ENCODE measurements at regions not wholly inside any gene's neighbourhood (a gene's known extent, or its start where the extent isn't known, plus 50 kb on each side); places are given as distances from the start of the nearest gene placed in this dataset.
"Not testable (repeated sequence)": the region's sequence is repeated elsewhere in the genome, so short reads cannot be mapped to it uniquely, and the experiment has no call there.

DNA sequence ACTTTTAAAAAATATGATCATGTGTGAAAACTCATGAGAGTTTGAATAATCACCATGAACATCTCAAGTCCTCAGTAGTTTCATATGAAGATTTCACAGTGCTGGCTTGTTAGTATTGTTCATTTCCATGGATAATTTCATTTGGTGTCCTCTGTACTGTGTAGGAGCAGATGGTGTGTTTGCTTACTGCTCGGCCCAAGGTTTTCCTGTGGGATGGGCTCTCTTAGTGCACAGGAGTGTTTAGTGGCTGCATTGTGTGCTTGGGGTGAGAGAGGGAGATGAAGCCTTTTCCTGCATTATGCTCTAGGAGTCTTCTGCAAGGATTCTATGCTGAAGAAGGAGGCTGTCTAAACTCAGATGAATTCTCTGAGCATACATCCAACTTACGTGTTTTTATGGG lies 270.6 kb downstream of the SOCS6 start:
- DNase-seq (ENCODE audit: extremely low read depth, low read depth): no peak

DNA sequence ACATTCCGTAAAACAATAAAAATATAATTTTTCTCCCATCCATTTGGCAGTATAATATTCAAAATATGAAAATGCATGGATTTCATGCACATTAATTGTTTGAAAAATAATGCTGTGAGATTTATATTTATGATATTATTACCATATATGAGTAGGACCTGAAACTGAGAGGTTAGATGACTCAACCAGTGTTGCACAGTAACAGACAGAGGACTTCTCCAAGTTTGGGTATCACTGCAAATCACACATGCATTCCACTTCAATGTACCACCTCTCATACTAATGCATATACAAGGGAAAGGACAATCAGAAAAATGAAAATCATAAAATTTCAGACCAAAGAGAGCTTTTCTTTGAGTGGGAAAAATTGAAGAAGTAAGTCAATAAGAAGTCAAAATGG lies 269.5 kb downstream of the SOCS6 start:
- DNase-seq (ENCODE audit: extremely low read depth, low read depth): no peak

DNA sequence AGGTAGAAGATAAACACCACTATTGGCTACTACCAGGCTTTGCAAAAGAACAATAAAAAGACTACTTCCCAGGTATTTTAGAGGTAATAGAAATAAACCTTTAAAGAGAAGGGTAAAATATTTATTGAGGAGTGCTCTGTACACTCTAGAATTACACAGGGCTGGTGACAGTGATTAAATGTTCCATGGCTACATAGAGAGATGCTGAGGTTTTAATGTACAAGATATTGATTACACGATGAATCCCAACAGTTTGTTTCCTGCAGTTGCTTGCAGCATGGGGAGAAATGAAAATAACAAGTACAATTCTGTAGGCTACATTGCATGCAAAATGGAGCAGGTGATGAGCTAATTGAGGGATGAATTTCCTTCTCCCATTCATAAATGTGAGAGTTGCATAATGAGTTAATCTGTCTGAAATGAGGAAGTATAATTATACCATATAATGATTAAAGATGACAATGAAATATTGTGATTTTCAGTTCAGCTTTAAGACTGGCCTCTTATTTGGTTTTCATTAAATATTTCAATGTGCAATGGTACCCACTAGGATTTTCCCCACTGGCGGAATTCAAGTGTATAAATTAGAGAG lies 266.1 kb downstream of the SOCS6 start:
- no peak for DNase-seq (ENCODE audit: extremely low read depth, low read depth)

DNA sequence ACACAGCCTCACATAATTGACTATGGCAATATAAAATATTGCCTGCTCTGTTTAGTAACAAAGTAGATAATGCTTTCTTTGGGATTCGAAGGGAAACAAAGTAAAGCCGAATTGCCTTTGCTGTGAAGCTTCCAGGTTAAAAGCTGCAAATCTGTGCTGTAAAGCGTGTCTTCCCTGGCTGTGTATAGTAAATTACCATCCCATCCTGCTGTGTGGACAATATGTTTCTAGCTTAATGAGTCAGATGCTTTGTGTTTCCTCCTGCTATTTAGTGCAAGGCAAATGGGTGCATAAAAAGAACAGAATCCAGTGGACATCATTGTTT lies 265.1 kb downstream of the SOCS6 start:
- no peak for DNase-seq (ENCODE audit: extremely low read depth, low read depth)

DNA sequence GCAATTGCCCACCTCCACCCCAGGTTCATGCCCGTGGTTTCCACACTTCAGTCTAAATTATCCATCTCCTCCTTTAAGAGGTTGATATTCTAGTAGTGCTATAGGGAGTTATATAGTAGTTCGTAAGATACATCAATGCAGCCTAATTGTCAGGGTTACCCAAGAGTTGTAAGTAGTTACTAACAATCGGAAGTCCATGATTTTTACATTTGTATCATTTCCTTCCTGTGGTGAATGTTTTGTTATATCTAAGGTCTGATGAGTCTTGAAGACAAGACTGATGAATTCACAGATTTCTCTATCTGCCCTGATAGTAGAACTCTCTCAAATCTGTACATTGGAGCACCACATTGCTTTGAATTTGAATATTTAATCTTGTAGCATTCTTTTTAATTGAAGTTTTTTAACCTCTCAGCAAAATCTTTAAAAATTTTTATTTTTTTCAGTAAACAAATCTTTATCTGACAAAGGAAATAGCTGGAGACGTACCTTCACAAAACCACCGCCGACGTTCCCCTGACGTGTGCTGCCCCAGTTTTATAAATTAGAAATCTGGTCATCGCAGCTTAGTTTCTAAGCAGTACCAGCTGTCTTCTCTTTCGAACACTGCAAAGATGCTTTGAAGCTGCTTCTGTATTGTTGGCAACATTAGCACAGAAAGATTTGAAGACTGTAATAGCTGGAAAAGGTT lies 264.5 kb downstream of the SOCS6 start:
- DNase-seq (ENCODE audit: extremely low read depth, low read depth): no peak

DNA sequence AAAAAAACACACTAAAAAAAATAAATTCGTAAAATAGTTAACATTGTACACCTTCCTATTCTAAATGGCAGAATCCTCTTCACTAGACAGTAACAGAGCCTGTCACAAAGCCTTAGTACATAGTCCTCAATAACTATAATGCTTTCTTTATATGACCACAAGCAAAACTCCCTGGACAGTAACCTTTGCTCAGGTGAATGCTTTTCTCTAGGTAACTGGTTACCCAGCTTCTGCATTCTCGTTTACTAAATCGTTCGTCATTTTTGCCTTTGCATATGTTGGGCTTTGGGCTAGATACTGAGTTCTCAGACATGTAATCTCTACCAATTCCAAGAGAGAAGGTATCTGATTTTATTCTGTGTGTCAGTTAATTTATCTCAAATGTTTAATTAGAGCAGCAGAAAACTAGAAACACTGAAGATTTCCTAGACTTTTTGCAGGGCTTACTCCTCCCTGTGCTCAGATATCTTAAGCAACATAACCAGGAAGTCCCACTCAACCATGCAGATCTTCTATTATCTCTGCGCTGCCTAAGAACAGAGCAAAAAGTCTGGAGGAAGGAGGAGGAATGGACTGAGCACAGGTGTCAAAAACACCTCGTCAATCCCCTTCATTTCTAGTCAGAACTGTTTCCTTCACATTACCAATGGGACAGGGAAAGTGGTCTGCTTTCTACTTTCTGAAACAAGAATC lies 247.7 kb downstream of the SOCS6 start:
- no peak for DNase-seq (ENCODE audit: extremely low read depth, low read depth)

DNA sequence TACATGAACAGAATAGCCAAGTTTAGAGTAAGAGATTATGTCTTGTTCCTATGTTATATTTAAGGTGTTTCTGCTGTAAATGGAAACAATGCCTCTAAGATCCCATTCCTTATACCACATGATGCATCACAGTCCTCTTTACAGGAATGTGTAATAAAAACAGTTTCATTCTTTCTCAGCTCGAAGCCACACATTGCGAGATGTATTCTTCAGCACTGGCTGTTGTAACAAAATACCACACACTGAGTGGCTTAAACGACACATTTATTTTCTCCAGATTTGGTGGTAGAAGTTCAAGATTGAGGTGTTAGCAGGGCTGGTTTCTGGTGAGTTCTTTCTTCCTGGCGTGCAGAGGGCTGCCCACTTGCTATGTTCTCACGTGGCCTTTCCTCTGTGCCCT lies 246.2 kb downstream of the SOCS6 start:
- DNase-seq (ENCODE audit: extremely low read depth, low read depth): no peak

DNA sequence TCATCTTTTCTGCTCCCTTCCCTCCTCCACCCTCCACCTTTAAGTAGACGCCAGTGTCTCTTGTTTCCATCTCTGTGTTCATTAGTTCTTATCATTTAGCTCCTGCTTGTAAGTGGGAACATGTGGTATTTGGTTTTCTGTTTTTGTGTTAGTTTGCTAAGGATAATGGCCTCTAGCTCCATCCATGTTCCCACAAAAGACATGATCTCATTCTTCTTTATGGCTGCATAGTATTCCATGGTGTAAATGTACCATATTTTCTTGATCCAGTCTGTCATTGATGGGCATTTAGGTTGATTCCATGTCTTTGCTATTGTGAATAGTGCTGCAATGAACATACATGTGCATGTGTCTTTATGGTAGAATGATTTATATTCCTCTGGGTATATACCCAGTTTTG lies 236.5 kb downstream of the SOCS6 start:
- not testable (repeated sequence) for DNase-seq (ENCODE audit: extremely low read depth, low read depth)

DNA sequence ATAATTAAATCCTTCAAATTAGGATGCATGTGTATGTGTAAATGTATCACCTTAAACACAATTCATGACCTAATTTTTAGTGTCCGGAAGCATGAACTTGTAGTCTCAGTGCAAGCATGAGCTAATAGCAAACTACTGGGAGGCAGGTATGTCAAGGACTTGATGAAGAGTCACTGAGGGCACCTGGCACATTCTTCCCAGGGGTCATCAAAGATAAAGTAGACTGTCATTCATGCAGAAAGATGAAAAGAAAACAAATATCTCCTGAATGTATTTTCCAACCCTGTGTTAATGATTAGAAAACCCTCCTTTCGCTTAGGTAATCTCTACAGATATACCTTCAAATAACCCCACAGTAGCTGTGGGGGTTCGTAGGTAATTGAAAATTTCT lies 234.9 kb downstream of the SOCS6 start:
- no peak for DNase-seq (ENCODE audit: extremely low read depth, low read depth)

DNA sequence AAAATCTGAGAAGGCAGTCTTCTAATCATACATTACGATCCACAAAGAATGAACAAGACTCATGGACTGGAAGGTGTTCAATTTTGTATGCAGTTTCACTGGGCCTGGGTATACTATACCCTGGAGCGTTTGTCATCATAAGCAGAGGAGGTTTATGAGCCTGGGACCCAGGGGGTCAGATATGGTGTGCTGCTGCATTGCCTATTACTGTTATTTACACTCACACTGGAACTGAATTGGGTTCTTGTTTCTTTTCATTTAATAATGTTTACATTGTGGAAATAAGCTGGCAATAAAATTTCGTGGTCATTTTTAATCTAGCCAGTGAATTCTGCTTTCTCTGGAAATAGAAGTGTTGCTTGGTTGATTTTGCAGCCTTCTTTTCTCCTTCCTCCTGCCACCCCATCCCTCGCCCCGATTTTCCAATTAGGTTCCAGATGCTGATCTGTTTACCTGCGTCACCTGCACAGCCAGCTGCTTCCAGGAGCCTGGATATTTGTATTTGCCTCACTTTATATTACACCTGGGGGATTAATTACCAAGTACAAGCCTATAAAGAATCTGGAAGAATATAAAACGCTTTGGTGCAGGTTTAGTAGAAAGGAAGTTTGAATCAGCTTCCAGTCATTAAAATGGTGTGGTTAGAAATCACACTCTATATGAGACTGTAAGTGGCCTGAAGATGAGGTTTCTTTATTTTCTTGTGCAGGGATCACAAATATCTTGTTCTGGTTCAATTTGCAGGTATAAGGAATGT lies 234.4 kb downstream of the SOCS6 start:
- DNase-seq (ENCODE audit: extremely low read depth, low read depth): no peak

DNA sequence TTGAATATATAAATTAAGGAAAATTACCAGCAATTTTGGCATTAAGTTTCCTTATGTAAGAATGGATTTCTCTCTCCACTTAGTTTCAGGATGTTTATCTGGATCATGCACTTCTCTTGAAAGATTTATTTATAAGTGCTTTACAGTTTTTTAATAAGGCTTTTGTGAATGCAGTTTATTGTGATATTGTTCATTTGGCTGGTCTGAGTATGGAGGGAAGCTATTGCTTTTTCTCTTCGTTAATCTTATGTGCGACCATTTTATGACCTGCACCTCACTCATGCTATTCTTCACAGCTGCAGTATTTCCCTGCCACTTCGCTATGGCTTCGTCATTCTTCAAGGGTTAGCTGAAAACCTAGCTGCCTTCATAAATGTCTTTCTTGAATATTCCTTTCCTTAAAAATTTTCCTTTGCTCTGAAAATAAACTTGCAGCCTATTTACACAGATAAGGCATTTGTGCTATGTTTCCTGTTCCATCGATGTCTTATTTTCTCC lies 233.4 kb downstream of the SOCS6 start:
- no peak for DNase-seq (ENCODE audit: extremely low read depth, low read depth)

DNA sequence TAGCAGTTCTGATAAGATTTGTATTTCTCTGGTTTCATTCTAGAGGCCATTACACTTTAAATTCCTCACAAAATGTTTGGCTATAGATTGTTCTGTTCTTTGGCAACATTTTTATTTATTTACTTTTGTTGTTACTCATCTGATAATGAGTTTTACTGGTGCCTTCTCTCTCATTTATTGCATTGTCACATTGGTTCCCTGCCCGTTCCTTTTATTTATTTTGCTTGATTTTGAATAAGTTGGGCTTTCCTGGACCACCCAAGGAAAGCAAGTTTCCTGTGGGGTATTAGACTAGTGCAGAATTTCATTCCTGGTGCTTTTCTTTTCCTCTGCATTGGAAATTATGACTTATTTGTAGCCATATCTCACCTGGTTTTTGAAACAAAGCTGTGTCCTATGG lies 232.0 kb downstream of the SOCS6 start:
- no peak for DNase-seq (ENCODE audit: extremely low read depth, low read depth)

DNA sequence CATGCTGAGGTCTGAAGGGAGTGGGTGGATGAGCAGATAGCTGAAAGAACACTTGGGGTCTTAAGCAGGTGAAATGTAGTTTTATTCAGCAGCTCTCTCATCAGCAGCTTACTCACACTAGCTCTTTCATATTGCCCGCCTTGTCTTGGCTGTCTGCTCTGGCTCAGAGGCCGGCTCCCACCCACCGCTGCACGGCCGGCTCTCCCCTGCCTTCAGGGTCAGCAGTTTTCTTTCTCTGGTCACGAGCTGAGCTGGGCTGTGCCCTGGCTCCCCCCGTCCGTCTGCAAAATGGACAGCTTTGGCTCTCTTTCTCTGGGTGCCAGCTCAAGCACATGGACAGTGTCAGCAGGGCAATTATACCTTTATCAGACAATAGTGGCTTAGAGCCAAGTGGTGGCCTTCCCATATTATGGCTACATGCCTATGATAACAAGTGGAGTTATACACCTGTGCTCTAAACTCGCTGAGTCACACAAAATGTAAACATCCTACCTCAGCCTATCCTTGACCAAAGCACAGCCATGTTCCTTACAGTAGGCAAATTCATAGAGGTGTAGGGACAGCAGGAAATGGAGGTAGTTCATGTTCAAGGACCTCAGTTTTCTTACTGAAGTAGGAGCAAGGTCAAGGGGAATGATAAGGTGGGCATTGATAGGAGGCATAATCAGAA lies 224.8 kb downstream of the SOCS6 start:
- DNase-seq (ENCODE audit: extremely low read depth, low read depth): no peak

DNA sequence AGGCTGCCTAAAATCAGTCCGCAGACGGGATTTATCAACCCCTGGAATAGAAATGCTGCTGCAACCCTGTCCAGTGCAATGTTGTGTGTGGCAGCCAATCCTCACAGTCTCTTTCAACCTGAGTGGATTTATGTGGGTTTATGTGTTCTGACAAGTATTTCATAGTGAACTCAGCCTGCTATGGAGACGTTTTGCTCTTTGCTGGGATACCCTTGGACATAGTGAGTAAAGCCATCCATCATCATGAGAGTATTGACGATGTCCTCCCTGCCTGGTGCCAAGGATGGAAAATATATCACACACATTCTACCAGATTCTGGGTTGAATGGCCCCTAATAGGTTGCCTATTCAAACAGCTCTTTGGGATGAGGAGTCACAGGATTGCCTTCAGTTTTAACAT lies 219.1 kb downstream of the SOCS6 start:
- DNase-seq (ENCODE audit: extremely low read depth, low read depth): no peak

DNA sequence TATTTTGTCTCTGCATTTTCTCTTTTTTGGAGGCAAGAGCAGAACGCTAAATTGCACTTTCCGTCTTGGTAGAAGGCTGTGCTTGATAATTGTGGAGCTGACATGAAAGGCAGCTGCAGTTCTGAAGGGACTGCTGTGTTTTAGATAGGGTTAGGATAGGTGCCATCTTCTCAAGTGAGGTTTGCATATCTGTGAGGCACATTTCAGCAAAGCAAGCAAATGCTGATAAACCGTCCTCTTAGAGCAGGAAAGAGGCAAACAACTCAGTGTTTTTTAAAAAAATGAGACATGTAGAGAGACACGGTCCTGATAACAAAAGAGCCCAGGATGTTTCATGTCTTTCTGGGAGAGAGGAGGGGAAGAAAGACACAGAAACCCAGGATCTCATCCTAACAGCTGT lies 217.7 kb downstream of the SOCS6 start:
- no peak for DNase-seq (ENCODE audit: extremely low read depth, low read depth)

DNA sequence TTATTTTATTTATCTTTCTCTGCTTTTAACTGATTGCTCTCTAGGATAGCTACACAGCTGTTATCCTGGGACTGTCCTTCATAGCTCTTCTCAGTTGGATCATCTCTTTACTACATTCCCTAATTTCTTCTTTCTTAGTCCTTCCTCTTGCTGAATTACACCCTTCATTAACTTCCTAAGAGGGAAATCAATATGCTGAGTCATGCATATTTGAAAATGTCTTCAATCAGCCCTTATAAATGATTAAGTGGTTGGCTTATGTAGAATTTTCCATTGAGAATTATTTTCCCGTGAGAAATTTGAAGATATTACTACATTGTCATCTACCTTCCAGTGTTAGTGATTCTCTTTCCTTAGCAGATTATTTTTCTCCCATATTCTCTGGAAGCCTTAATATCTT lies 214.2 kb downstream of the SOCS6 start:
- no peak for DNase-seq (ENCODE audit: extremely low read depth, low read depth)

DNA sequence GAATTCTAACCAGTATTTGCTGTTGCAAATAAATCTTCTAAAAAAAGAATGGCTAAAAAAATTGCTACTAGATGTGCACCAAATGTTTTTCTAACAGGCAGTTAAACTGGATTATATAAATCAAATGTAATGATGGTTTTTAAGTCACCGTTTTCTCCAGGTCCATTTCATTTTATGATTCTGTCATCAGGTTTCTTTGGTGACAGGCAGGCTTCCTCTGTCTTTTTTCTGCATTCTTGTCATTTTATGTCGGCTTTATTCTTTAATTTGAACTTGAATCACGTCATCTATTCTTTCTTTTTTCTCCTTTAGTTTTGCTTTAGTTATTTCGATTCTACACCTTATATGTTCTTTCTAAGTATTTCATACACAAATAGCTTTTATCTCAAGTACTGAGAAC lies 212.5 kb downstream of the SOCS6 start:
- DNase-seq (ENCODE audit: extremely low read depth, low read depth): no peak

DNA sequence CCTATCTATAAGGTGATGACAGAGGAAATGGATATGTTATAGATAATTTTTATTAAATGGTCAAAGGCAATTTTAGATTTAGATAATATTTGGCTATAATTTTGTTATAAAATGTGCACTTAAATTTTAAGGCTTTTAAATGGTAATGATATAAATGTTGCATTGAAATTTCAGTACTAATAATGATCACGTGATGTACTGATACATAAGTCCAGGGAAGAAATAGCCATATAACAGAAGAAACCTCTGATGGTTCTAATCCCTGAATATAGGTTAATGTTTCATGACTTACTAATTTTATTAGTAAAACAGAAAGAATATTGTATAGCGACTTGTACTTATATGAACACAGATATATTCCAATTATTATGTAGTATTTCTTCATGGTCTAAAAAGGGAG lies 211.9 kb downstream of the SOCS6 start:
- no peak for DNase-seq (ENCODE audit: extremely low read depth, low read depth)

DNA sequence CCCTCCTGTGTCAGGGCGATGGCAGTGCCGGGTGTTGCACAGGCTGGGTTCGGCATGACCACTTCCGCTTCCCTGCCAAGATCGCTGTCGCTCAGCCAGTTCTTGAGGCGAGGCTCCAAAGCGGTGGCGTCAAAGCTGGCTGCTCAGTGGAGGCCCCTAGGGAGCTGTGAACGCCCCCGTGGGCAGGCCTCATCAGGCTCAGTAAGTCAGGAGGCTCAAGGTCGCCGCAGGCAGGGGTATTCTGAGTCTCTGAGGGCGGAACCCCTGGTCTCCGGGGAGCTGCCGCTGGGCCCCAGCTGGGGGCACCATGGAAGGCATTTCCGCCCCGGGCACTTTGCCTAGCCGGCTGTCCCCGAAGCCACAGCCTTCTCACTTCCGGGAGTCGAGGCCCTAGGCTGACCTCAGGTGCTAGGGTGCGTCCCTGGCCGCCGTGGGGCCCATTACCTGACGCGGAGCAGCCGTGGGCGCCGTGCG lies 210.4 kb downstream of the SOCS6 start:
- no peak for DNase-seq (ENCODE audit: extremely low read depth, low read depth)

DNA sequence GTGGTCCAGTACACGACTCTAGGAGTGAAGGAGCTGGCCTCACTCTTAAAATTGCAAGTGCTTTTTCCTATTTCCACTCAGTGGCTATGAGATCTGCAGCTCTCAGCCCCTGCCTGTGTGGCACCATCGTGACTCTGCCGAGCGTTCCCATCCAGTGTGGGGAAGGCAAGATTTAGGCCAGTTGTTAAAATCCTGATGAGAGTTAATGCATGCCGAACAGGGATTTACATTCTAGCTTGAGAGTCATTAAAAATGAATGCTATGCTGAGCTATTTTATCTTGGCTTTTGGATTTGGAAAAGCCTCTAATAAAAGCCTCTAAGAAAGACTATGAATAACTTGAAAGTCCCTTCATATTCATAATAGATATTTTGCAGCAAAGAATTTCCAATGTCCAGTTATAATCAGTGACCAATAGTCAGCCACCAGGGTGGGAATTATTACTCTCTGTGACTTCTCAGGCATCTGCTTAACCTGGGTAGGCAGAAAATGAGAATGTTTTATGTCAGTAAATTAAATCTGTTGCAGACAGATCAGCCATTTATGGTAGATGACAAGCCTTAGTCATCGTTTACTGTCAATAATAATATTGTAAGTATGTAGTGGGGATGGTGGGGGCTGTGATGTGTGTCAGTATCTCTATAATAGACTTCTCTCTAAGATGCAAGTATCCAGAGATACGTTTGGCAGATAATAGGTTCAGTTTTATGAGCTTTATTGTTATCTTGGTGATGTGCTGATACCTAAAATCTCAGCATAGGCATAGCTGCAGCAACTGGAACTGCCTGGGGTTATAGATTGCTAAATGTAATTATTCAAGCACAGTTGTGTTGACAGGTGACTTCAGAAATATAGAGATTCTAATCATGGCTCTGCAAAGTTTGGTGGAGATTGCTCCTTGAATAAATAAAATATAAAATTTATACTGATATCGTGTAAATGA lies 207.8 kb downstream of the SOCS6 start:
- no peak for DNase-seq (ENCODE audit: extremely low read depth, low read depth)
